22Rv1 (cell line): ENCODE measurements at regions not wholly inside any gene's neighbourhood (a gene's known extent, or its start where the extent isn't known, plus 50 kb on each side); places are given as distances from the start of the nearest gene placed in this dataset.

ENCODE experiments used
- H3K27ac ChIP-seq: fragments of 450-650 bp; 2 replicates; pipeline ENCODE4 v1.5.1; 2017
- CTCF ChIP-seq: fragments of 450-650 bp; IDR thresholded peaks from 2 replicates; pipeline ENCODE4 v1.5.1; 2017; ENCODE audit warnings: mild to moderate bottlenecking
- ZFX ChIP-seq: fragments of 450-650 bp; IDR thresholded peaks from 2 replicates; pipeline ENCODE4 v1.6.1; 2017; ENCODE audit warnings: antibody characterized with exemption, borderline replicate concordance

- TF ChIP-seq CTCF (no peak), ZFX (no peak)
- H3K27ac ChIP-seq, result no peak overlapping the region
Observed at GRCh38 chr16:56038564-56039098, 152.7 kb upstream of the GNAO1 start.

- TF ChIP-seq CTCF (no peak), ZFX (no peak)
- no peak overlapping the region for H3K27ac ChIP-seq
Observed at GRCh38 chr16:56032072-56032471, 156.9 kb upstream of the CES5A start.

- H3K27ac ChIP-seq, result no peak overlapping the region
- TF ChIP-seq ZFX, result no peak
- no peak for TF ChIP-seq CTCF
Observed at GRCh38 chr16:56029026-56029425, 153.9 kb upstream of the CES5A start.

- TF ChIP-seq ZFX (no peak), CTCF (no peak)
- no peak overlapping the region for H3K27ac ChIP-seq
Observed at GRCh38 chr16:56022818-56023217, 147.6 kb upstream of the CES5A start.

GRCh38 chr16:56019274-56019673 lies 144.1 kb upstream of the CES5A start:
- H3K27ac ChIP-seq, result no peak overlapping the region
- TF ChIP-seq ZFX (no peak), CTCF (no peak)

- TF ChIP-seq ZFX (no peak), CTCF (no peak)
- H3K27ac ChIP-seq, result no peak overlapping the region
Observed at GRCh38 chr16:56013962-56014552, 138.9 kb upstream of the CES5A start.

- no peak for TF ChIP-seq CTCF
- no peak for TF ChIP-seq ZFX
- H3K27ac ChIP-seq, result no peak overlapping the region
Observed at GRCh38 chr16:56012482-56012811, 137.3 kb upstream of the CES5A start.
